Tibial nerve (tissue), 4 donors: ENCODE measurements at regions not wholly inside any gene's neighbourhood (a gene's known extent, or its start where the extent isn't known, plus 50 kb on each side); places are given as distances from the start of the nearest gene placed in this dataset.
"Not testable (repeated sequence)": the region's sequence is repeated elsewhere in the genome, so short reads cannot be mapped to it uniquely, and the experiment has no call there.

Experiments
- DNase-seq, 2 donors: peaks; one replicate each; pipeline ENCODE4 v3.0.0-alpha.2; 2019; ENCODE audit warnings: low spot score in 2 of 2
- H3K27ac ChIP-seq, 4 donors: fragments of 200-600 bp; sonication (generic) in 3 of 4; one replicate each; pipeline ENCODE4 v1.5.1; 2017 to 2019; ENCODE audit warnings: mild to moderate bottlenecking in 1 of 4
- H3K27me3 ChIP-seq, 2 donors: fragments of 200-600 bp; sonication (generic) in 1 of 2; one replicate each; pipeline versions ENCODE4 v1.5.1 to v1.6.0; 2017 to 2019
- H3K36me3 ChIP-seq, 3 donors: fragments of 200-600 bp; sonication (generic); one replicate each; pipeline ENCODE4 v1.5.1; 2018 to 2019
- H3K4me1 ChIP-seq, 4 donors: fragments of 200-600 bp; sonication (generic) in 3 of 4; one replicate each; pipeline ENCODE4 v1.5.1; 2017 to 2019
- H3K4me3 ChIP-seq, 4 donors: fragments of 200-600 bp; sonication (generic) in 3 of 4; one replicate each; pipeline ENCODE4 v1.5.1; 2017 to 2019; ENCODE audit warnings: mild to moderate bottlenecking in 1 of 4, moderate library complexity in 1 of 4
- H3K9me3 ChIP-seq, 4 donors: fragments of 200-600 bp; sonication (generic) in 3 of 4; one replicate each; pipeline ENCODE4 v1.5.1; 2017 to 2019
- EP300 ChIP-seq, 2 donors: sonication (generic); formaldehyde crosslinking; IDR thresholded peaks; one replicate each; pipeline ENCODE4 v1.6.1; 2017; ENCODE audit warnings: antibody characterized with exemption in 2 of 2, mild to moderate bottlenecking in 1 of 2
- POLR2A ChIP-seq, 2 donors: fragments of 450-650 bp; IDR thresholded peaks; one replicate each; pipeline ENCODE4 v1.6.1; 2017; ENCODE audit warnings: antibody characterized with exemption in 2 of 2, mild to moderate bottlenecking in 2 of 2, moderate library complexity in 2 of 2
- WGBS, 2 donors: methylation state at CpG; one replicate each; pipeline ENCODE4 v1.1.5; 2018; 5-methylcytosine and 5-hydroxymethylcytosine counted together
- TF ChIP-seq, protein P1 (sequence below), 5 experiments: fragments of 200-600 bp in 3 of 5; fragments of 450-650 bp in 2 of 5; sonication (generic) in 3 of 5; IDR thresholded peaks; one replicate each; pipeline ENCODE4 v1.5.1; 2016 to 2019; ENCODE audit warnings: antibody characterized with exemption in 5 of 5, mild to moderate bottlenecking in 3 of 5, moderate library complexity in 2 of 5

DNA sequence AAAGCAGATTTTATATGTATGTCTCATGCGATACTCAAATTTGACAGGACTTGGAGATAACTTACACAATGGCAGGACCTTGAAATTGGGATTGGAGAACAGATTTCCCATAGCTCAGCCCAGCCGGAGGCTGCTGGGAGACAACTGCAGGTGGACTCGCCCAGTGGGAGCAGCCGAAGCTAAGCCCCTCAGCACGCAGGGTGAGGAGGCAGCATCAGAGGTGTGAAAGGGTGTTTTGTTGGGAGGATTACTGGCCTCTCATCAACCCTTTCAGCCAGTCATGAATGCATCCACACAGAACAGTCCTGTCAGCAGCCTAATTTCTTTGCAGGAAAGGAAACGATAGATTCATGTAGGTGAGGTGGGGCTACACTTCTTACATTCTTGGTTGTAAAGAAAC lies 110.4 kb upstream of the DYNAP start:
- H3K9me3 ChIP-seq = no peaks in the 10 kb centered on the region
- no peaks in the 10 kb centered on the region for H3K27me3 ChIP-seq
- H3K27ac ChIP-seq = no peak overlapping the region
- H3K4me3 ChIP-seq = no peak overlapping the region
- TF ChIP-seq EP300 (IDR thresholded peaks at IDR 0.05) (no peak), POLR2A (IDR thresholded peaks at IDR 0.05) (no peak)
- TF ChIP-seq, protein P1, sequence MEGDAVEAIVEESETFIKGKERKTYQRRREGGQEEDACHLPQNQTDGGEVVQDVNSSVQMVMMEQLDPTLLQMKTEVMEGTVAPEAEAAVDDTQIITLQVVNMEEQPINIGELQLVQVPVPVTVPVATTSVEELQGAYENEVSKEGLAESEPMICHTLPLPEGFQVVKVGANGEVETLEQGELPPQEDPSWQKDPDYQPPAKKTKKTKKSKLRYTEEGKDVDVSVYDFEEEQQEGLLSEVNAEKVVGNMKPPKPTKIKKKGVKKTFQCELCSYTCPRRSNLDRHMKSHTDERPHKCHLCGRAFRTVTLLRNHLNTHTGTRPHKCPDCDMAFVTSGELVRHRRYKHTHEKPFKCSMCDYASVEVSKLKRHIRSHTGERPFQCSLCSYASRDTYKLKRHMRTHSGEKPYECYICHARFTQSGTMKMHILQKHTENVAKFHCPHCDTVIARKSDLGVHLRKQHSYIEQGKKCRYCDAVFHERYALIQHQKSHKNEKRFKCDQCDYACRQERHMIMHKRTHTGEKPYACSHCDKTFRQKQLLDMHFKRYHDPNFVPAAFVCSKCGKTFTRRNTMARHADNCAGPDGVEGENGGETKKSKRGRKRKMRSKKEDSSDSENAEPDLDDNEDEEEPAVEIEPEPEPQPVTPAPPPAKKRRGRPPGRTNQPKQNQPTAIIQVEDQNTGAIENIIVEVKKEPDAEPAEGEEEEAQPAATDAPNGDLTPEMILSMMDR (IDR thresholded peaks at IDR 0.05) = no peak
- DNase-seq = no peak
- no peaks in the 10 kb centered on the region for H3K36me3 ChIP-seq
- H3K4me1 ChIP-seq = no peaks in the 10 kb centered on the region
- 60 to 72% methylated on average over 6 of the region's 6 CpGs for WGBS, 2 donors

DNA sequence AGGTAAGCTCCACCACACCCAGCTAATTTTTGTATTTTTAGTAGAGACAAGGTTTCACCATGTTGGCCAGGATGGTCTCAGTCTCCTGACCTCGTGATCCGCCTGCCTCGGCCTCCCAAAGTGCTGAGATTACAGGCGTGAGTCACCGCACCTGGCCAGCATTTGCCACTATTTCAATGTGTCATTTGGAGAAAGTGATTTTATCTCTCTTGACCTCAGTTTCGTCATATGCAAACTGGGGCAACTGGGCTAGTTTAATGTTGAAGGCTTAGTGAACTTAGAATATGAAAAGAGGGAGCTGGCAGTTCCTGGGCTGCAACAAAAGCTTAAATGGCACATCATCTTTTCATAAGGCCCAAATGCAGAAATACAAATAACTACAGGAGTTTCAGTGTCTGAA lies 88.6 kb upstream of the DYNAP start:
- H3K27me3 ChIP-seq, H3K4me1 ChIP-seq, H3K4me3 ChIP-seq, DNase-seq, H3K36me3 ChIP-seq, H3K27ac ChIP-seq, H3K9me3 ChIP-seq: not testable (repeated sequence)
- 88 to 98% methylated on average over 6 of the region's 6 CpGs for WGBS, 2 donors

- peaks cover 0 to 9% (median 0%) of the 10 kb centered on the region in 4 donors for H3K9me3 ChIP-seq
Observed at GRCh38 chr18:54503131-54503894, 87.7 kb upstream of the DYNAP start.

GRCh38 chr18:54506516-54507261 lies 84.4 kb upstream of the DYNAP start:
- Histone ChIP-seq H3K27me3 (no peaks in the 10 kb centered on the region), H3K27ac (no peak overlapping the region), H3K9me3 (peaks cover 0 to 4% (median 0%) of the 10 kb centered on the region in 4 donors), H3K4me1 (no peaks in the 10 kb centered on the region), H3K4me3 (no peak overlapping the region), H3K36me3 (no peaks in the 10 kb centered on the region)
- DNase-seq = no peak
- no peak for TF ChIP-seq EP300 (IDR thresholded peaks at IDR 0.05)
- TF ChIP-seq, protein P1 (IDR thresholded peaks at IDR 0.05) = no peak
- TF ChIP-seq POLR2A (IDR thresholded peaks at IDR 0.05) = no peak
- WGBS, 2 donors = 89 to 92% methylated on average over 2 of the region's 2 CpGs

More at GRCh38 chr18:54503131-54503894, 87.7 kb upstream of the DYNAP start:
- H3K27ac ChIP-seq = no peak overlapping the region
- no peak overlapping the region for H3K4me3 ChIP-seq
- no peak for DNase-seq
- H3K36me3 ChIP-seq = no peaks in the 10 kb centered on the region
- no peaks in the 10 kb centered on the region for H3K4me1 ChIP-seq
- 76 to 84% methylated on average over 4 of the region's 4 CpGs for WGBS, 2 donors
- TF ChIP-seq POLR2A (IDR thresholded peaks at IDR 0.05) (no peak), EP300 (IDR thresholded peaks at IDR 0.05) (no peak)
- TF ChIP-seq, protein P1 (IDR thresholded peaks at IDR 0.05) = no peak
- no peaks in the 10 kb centered on the region for H3K27me3 ChIP-seq

DNA sequence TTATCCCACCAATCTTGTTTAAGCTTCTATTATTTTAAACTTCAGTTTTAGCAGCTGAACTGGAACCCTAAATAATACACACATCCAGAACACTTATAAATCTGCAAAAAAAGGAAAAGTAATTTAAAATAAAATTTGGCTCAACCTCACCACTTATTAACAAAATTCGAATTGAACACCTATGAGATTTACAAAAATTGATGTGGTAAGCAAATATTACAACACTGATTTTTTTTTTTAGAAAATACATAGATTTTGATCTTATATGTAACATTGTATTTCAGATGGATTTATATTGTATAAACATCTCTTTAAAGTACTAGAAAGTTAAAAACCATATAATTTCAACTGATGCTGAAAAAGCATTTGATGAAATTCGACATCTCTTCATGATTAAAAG lies 81.3 kb upstream of the DYNAP start:
- 69 to 75% methylated on average over 2 of the region's 2 CpGs for WGBS, 2 donors
- Histone ChIP-seq H3K27me3 (no peaks in the 10 kb centered on the region), H3K27ac (no peak overlapping the region), H3K4me1 (no peaks in the 10 kb centered on the region), H3K9me3 (no peaks in the 10 kb centered on the region), H3K4me3 (no peak overlapping the region), H3K36me3 (no peaks in the 10 kb centered on the region)
- no peak for DNase-seq
- TF ChIP-seq, protein P1 (IDR thresholded peaks at IDR 0.05) = no peak
- TF ChIP-seq EP300 (IDR thresholded peaks at IDR 0.05) (no peak), POLR2A (IDR thresholded peaks at IDR 0.05) (no peak)
